HG02970 (cell line): ENCODE measurements at regions not wholly inside any gene's neighbourhood (a gene's known extent, or its start where the extent isn't known, plus 50 kb on each side); places are given as distances from the start of the nearest gene placed in this dataset.

Experiments used
- ATAC-seq: cut with Tn5 transposase; IDR thresholded peaks from one replicate; pipeline ENCODE4 v1.9.1; 2021; ENCODE audit warnings: mild to moderate bottlenecking, moderate library complexity, moderate number of reproducible peaks; ENCODE audit not compliant: unreplicated experiment, low FRiP score

DNA sequence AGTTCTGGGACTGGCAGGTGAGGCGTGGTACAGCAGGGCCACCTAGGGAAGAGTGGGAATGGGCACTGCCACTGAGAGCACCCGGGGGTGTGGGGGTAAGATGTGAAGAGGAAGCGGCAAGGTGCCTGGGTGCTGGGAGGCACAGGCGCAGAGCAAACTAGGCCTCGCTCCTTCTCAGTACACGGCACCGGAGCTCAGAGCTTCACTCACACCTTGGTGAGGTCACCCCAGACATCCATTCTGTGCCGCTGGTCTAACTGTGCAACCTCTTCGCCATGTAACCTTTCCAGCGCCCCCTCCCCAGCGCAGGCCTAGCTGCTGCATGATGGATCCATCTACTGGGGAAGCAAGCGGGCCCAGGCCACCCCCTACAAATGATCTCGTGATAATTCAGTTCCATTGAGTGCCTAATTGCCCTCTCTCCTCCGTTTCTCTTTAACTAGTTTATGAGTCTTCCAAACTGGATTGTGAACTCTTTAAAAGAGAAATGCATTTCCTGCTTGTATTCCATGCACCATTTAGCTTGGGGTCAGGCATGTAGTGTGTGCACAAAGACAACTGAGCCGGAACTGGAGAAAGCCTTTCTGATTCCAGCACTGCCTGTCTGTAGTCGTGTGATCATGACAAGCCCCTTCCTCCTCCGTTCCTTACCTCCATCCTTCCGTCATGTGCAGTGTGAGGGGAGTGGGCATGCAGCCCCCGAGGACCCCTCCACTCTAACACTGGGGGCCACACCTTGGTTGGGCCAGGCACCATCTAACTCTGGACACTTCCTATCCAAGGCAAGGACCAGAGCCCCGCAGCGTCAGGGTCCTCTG is 1475.2 kb downstream of the TBC1D22A start:
- ATAC-seq: no peak

DNA sequence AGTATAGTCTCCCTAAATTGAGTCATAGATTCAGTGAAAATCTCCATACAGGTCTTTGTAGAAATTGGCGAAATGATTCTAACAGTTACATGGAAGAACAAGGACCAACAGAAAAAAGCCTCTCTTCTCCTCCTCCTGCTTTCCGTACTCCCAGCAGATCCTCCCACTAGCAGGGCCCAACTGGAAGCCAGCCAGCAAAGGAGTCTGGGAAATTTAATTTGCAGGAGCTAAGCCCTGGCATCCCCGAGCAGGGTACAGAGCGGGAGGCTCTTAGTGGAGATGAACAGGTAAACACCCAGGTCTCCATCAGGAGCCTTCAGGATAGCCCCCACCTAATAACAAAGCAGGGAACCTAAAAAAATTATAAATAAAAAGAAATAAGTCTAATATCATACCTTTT is 1473.8 kb downstream of the TBC1D22A start:
- no peak for ATAC-seq

DNA sequence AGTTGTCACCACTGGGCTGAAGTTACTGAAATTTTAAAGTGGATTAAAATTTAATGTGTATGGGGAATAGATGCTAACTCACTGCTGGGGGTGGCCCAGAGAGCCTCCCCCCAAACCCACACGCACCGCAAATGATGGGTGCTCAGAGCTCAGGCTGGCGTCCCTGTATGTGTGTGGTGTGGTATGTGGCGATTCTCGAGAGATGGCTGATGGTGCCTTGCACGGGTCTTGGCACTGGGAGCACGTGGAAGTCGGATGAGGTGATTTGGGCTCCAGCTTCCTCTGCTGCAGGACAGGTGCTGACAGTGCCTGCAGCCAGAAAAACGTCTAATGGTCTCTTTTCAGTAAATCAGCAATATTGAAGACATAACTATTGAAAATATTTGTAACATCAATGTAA is 1473.3 kb downstream of the TBC1D22A start:
- no peak for ATAC-seq

DNA sequence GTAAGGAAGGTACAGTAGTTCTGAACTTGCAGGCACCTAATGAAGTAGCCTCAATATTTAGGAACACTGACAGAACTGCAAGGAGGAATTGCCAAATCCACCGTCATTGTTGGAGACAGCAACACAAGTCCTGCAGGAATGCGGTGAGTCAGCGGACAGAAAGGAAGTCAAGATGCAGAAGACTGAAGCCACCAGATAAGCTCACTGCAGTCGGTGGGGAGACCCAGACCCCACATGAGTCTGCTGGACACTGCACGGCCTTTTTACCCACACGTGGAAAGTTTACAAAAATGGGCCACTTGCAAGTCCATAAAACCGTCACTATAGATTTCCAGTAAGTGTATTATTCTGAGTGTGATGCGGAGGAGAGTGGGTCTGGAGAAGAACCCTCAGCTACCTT is 1471.6 kb downstream of the TBC1D22A start:
- ATAC-seq: no peak

DNA sequence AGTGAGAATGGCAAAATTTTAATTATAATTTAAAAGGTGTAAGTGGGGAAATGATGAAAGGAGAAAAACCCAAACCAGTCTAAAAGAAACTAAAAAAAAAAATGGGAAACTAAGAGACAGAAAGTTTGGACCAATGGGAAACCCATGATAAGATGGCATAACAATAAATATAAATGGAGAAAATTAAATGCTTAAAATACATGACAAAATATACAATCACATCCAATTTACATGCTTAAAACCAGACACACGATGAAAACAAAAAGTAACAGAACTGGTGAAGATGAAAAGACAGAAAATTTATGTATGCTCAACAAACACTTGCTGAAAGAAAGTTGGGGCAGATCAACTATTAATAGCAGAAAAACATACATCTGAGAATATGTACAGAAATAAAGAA is 1471.1 kb downstream of the TBC1D22A start:
- no peak for ATAC-seq

DNA sequence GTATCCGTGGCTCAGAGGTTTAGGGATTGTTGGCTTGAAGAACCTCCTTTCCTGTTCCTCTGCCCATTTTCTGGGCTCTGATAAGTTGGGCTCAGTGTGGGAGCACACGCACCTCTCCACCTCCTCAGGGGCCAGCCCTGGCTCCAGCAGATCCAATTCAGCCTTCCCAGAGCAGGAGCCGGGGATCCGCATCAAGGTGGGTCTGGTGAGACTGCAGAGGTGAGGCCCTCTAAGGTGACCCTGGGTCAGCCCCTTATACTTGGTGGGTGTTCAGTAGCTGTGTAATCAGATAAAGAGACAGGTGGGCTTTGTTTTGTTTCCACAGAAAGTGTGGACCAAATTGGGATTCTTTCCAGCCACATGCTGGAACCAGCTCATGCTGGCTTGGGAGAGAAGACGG is 1466.0 kb downstream of the TBC1D22A start:
- ATAC-seq: no peak

DNA sequence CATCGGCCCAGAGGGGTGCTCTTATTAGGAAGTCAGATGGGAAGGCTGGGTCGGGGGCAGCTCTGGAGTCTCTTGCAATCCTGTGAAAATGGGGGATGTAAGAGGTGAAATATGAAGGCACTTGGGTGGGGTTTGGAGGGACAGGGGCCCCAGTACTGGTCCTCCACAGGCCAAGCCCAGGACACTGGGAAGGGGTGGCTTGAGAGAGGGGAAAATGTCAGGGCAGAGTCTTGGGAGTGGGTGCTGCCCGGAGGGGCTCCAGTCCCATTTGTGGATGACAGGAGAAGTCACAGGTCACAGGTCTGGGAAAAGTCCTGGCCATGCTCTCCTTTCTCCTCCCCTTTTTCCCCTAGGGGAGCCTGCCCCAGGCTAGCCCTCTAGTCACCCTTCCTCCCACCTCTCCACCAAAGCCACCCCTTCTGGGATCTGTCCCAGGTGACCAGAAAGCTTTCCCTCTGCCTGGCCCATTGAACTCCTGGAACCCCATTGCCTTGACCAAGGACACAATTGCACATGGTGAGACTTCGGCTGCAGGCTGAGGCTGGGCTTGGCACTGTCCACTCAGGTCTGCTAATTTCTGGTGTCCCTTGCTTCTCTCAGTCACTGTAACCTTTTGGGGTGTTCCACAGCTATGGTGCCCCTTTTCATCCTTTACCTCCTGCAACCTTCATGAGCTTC is 1465.0 kb downstream of the TBC1D22A start:
- ATAC-seq: no peak

DNA sequence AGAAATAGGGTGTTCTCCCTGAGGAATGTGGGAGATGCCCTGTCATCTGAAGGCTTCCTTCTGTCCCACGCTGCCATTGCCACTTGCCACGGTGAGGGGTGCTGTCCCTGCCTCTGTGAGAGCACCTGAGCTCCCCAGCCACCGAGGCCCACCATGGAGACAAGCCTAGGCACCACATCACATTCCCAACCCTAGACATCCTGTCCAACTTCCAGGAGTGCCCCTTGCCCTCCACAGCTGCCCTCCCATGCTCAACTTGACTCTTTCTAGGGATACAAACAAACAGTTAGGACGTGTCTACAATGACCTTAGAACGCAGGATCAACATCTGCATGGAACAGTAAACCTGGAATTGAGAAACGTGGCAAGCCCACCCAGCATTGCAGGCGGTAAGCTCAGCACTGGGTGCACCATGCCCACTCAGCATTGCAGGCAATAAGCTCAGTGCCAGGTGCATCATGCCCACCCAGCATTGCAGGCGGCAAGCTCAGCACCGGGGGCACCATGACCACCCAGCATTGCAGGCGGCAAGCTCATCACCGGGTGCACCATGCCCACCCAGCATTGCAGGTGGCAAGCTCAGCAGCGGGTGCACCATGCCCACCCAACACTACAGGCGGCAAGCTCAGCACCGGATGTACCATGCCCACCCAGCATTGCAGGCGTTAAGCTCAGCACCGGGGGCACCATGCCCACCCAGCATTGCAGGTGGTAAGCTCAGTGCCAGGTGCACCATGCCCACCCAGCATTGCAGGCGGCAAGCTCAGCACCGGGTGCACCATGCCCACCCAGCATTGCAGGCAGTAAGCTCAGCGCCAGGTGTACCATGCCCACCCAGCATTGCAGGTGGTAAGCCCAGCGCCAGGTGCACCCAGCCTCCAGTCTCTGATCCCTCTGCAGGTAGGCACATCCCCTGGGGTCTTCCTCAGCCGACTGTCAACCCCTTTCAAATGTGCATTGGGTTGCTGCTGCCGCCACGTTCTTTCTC is 1463.9 kb downstream of the TBC1D22A start:
- ATAC-seq: no peak

DNA sequence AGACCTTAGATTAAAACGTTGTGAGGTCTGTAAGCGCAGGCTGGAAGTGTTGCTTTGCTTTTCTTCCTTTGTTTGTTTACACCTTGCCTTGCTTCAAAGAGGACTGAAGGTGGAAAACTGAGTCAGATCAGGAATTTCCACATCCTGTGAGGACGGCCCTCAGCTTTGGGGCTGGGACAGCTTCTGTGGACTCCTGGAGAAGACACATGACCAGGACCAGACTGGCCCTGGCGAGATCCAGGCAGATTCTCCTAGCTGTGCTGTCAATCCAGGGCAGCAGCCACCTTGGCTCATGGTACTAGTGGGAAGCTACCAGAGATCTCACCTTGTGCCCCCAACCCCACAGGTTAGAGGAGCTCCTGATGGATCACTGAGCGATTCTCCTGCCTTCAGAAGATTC is 1461.9 kb downstream of the TBC1D22A start:
- no peak for ATAC-seq

DNA sequence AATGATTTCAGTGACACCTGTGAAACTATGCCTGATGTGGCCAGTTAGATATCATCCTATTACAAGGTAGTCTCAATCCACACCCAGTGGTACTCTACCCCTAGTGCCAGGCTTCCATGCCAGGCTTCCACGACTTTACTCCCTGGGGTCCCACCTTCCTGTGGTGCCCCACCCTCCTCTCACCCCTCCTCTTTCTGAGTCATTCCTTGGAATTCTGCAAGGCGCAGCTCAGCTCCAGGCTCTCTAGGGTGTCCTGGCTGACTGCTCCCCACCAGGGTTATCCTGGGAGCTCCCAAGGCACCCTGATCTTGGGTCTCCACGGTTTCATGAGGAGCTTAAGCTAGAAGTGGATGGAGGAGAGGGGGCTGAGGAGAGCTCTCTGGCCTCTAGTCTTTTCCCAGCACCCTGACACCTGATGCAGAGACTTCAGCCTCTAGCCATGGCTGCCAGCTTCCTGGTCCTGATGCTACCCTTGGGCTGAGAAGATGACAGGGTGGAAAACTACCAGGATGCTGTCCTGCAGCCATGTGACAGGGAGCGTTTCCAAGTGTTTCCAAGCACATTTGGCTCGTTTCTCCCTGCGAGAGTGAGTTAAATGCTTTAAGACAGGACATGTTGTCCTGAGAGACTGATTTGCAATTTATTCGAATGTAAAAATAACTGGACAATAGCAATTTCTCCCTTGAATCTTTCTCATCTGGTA is 1461.2 kb downstream of the TBC1D22A start:
- ATAC-seq: no peak

DNA sequence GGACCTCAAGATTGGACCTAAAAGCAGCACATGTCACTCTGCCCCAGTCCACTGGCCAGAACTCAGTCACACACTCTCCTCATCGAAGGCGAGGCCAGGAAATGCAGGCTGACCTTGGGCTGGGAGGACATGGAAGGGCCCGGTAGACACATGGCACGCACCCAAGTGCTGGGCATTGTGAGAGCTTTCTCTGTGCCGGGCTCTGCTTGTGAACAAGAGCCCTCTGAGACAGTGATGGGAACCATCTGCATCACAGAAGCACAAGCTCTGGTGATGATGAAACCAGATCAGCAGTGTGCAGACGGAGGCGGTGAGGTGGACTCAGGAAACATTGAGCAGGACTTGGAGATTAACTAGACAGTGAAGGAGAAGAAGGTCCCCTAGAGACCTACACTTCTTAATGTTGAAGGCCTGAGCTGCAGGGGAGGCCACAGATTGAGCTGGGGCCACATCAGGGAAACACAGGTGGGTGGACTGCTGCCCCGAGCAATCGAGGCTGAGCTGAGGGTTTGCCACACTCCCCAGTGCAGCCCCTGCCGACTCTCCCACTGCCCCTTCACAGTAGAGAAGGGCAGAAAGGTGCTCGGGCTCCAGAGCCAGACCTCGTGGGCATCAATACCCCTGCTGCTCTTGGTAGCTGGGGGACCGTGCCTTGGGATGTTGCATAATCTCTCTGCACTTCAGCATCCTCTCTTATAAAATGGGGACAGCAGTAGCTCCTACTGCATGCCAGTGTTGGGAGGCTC is 1460.5 kb downstream of the TBC1D22A start:
- no peak for ATAC-seq

DNA sequence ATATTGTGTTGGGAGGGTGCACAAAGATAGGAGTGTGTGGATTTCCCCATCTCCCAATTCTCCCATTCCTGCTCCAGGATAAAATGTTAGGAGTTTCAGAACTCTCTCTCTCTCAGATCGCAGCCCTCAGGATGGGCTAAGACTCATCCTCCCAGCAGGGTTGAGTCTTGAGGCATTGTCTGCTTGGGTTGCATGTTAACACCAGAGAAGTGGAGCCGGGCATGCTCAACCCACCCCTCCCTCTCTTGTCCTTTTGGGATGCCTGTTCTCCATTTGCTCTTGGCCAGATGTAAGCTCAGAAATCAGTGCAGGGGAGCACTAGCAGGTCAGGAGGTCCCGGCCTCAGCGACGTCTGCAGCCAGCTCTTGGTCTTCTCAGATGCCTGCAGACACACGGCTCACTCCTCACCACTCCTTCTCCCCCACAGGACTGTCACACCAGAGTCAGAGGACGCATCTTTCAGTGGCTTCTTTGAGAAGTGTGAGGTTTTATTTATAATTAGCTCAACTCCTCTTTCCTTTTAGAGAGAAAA is 1456.5 kb downstream of the TBC1D22A start:
- no peak for ATAC-seq

DNA sequence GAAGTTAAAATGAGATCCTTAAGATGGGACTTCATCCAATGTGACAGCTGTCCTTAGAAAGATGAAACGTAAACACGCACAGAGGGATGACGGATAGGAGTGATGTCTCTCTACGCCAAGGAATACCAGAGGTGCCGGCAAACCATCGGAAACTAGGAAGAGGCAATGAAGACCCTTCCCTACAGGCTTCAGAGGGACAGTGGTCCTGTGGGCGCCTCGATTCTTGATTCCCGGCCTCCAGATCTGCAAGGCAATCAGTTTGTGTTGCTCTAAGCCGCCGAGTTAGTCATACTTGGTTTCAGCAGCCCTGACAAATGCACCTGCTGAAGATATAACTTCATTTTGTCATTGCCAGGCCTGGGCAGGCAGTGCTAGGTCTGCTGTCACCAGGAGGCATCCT is 1455.1 kb downstream of the TBC1D22A start:
- ATAC-seq: no peak

DNA sequence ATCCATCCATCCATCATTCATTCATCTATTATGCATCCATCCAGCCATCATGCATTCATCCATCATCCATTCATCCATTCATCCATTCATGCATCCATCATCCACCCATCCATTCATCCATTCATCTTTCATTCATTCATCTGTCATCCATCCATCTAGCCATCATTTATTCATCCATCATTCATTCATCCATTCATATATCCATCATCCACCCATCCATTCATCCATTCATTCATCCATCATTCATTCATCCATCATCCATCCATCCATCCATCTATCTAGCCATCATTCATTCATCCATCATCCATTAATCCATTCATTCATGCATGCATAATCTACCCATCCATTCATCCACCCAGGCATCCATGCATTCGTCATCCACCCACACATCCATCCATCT is 1450.3 kb downstream of the TBC1D22A start:
- no peak for ATAC-seq

DNA sequence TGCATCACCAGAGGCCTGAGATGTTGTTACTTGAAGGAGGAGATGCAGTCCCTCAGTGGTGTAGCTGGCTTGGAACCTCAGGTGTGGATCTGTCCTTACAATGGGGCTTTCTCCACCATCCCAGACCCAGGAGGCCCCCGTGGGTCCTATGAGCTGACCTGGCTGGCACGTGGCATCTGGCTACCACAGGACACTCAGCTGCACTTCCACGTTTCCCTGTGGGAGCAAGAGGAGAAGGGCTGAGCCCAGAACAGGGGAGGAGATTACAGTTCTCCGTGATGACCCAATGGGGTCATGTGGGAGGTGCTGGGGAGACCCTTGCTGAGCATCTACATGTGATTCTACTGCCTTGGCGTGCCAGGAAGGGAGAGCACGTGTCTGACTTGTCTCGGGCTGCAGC is 1448.4 kb downstream of the TBC1D22A start:
- ATAC-seq: no peak

DNA sequence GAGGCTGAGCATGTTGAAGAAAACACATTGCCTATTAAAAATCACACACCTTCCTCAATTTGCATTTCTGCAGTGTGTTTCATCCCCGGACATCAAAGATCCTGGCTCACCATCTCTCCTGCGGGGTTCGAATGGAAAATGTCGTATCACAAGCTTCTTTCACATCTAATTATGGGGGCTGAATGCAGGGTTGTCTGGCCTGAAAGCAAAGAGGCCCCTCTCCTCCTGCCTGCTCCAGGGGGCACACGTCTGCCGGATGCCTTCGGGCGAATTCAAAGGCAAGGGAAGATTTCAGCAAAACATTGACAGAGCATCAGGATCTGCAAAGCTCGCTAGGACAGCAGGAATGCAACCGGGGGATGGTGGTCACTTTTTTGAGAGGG is 1447.7 kb downstream of the TBC1D22A start:
- no peak for ATAC-seq

DNA sequence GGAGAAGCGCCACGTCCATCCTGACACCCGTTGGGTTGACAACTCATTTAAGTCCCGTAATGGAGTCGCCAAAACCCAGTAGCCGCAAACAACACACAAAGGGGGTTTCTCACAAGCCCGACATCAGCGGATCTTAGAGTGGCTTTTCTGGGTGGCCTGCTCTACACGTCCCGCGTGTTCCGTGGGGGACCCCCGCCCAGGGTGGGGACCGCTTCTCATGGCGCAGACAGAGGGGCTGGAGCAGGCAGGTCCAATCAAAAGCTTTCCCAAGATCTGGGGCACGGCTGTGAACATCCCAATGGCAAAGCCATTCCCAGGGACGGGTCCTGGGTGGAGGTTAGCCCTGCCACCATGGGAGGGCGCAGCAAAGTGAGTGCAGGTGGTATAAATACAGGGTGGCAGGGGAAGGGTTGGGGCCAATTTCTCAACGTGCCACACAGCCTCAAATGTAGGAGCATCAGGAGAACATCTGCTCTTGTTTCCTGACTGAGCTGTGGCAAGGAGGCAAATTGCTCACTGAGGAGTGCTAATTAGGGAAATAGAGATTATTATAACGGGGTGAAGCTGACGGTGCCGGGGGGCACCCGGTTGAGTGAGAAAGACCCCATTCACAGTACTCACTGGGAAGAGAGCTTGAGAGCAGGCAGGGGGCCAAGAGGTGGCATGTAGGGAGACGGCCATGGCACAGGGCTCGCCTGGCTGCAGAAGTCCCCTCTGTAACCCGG is 1447.2 kb downstream of the TBC1D22A start:
- no peak for ATAC-seq

DNA sequence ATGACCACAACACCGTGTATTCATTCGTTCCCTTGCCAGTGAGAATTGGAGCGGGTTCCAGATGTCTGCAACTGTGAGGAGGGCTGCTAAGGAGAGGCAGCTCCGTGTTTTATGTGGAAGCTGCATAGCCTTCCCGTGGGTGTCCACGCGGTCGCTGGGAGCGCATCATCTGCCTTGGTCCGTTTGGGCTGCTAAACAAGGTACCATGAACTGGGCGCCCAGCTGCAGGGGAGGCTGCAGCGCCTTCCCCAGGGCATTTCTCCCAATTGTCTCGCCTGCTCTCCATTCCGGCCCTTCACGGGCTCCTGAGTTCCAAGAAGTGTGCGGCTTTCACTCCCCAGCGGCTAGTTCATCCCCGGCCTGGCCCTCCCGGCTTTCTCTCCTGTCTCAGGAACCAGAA is 1446.4 kb downstream of the TBC1D22A start:
- ATAC-seq: no peak
